Peyer's patch (tissue), 4 donors: ENCODE measurements at regions not wholly inside any gene's neighbourhood (a gene's known extent, or its start where the extent isn't known, plus 50 kb on each side); places are given as distances from the start of the nearest gene placed in this dataset.

Source experiments
- POLR2A ChIP-seq, 2 donors: fragments of 450-650 bp; IDR thresholded peaks; one replicate each; pipeline ENCODE4 v1.5.1; 2017; ENCODE audit warnings: antibody characterized with exemption in 2 of 2, mild to moderate bottlenecking in 2 of 2, moderate library complexity in 2 of 2
- TF ChIP-seq, protein P1 (sequence below), 6 experiments: fragments of 450-650 bp in 4 of 6; fragments of 200-600 bp in 2 of 6; sonication (generic) in 1 of 6; IDR thresholded peaks; one replicate each; pipeline ENCODE4 v1.5.1; 2017 to 2019; ENCODE audit warnings: antibody characterized with exemption in 6 of 6, mild to moderate bottlenecking in 3 of 6, moderate library complexity in 1 of 6

DNA sequence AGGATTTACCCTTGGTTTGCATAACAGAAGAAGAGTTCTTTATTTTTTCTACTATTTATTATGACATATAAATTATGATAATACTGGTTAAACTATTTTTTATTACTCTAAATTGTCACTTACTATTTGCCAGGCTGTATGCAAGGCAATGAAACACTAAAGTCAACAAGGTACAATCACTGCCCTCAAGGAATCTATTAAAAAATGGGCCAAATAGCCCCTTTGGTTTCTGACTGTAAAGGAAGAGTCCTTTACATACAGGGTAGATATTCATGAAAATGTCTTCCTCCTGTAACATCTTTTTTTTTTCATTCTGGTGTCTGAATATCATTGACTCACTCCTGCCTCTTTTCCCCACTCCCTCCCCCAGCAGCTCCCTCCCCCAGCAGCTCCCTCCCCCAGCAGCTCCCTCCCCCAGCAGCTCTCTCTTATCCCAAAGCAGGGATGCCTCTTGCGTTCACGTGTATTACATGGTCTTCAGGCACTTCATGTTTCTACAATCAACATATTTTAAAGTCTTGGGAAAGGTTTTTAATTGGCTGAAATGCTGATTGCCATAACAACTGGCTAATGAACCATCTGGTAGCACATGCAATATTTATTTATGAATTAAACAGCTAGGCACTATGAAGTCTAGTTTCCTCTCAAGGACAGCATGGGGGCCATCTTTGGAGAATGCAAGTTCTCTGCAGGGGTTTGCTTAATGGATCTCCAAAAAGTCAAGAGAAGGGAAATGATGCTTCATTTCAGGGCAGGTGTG is 400.4 kb upstream of the PLXNA2 start:
- TF ChIP-seq, protein P1, sequence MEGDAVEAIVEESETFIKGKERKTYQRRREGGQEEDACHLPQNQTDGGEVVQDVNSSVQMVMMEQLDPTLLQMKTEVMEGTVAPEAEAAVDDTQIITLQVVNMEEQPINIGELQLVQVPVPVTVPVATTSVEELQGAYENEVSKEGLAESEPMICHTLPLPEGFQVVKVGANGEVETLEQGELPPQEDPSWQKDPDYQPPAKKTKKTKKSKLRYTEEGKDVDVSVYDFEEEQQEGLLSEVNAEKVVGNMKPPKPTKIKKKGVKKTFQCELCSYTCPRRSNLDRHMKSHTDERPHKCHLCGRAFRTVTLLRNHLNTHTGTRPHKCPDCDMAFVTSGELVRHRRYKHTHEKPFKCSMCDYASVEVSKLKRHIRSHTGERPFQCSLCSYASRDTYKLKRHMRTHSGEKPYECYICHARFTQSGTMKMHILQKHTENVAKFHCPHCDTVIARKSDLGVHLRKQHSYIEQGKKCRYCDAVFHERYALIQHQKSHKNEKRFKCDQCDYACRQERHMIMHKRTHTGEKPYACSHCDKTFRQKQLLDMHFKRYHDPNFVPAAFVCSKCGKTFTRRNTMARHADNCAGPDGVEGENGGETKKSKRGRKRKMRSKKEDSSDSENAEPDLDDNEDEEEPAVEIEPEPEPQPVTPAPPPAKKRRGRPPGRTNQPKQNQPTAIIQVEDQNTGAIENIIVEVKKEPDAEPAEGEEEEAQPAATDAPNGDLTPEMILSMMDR (IDR thresholded peaks at IDR 0.05): no peak
- TF ChIP-seq POLR2A (IDR thresholded peaks at IDR 0.05): no peak
